ENCODE measurements at regions not wholly inside any gene's neighbourhood (a gene's known extent, or its start where the extent isn't known, plus 50 kb on each side); places are given as distances from the start of the nearest gene placed in this dataset.

DNA sequence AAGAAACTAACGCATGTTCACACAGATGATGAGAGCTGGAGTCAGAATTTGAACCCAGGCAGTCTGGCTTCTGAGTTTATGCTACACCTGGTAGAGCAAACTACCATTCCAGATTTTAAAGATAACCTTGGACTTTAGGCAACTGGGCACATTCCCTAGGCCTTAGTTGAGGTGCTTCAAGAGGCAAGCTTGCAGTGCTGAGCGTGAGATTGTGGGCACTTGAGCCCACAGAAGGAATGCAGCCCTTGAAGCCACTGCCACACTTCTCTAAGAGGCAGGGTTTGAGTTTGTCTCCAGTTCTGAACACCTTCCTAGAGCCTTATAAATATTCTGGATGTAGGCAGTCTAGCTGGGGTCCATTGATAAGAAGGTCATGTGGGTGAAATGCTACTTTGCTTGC lies 216.1 kb upstream of the SLC14A2 start:
- POLR2A ChIA-PET, result no interaction called here
- CTCF ChIA-PET, result interaction anchor here (1.8 to 4.0 kb wide), 2 partner anchors 13 to 15 kb away, joined by 5 to 22 read pairs; no protein-coding TSS in a partner anchor
- H2AFZ ChIP-seq (ENCODE audit: low read depth), result no peak overlapping the region
- 0 out of 4 replicates have a peak, but pooled peaks cover 0 to 3% of the 10 kb centered on the region in 2 experiments for H3K4me1 ChIP-seq (ENCODE audit: control insufficient read depth in 1 of 2, insufficient read depth in 2 of 2, low read depth in 1 of 2, low read length in 1 of 2)
- no peak overlapping the region for H3K4me3 ChIP-seq (ENCODE audit: low read depth in 2 of 2, low read length in 1 of 2)
- TF ChIP-seq CTCF (IDR thresholded peaks at IDR 0.05) (no peak), NFIC (IDR thresholded peaks at IDR 0.05; ENCODE audit: borderline replicate concordance) (no peak), RAD21 (IDR thresholded peaks at IDR 0.05; ENCODE audit: low read length) (no peak), FOSL2 (IDR thresholded peaks at IDR 0.05; ENCODE audit: borderline replicate concordance, low read depth) (no peak), TCF12 (IDR thresholded peaks at IDR 0.05) (no peak), TAF1 (IDR thresholded peaks at IDR 0.05; ENCODE audit: borderline replicate concordance, low read depth, low read length) (no peak), MEF2A (IDR thresholded peaks at IDR 0.05; ENCODE audit: borderline replicate concordance, low read depth) (no peak), GATA2 (CRISPR knock-in tag; IDR thresholded peaks at IDR 0.05) (no peak), TEAD4 (IDR thresholded peaks at IDR 0.05; ENCODE audit: borderline replicate concordance, insufficient read depth) (no peak), IRF3 (IDR thresholded peaks at IDR 0.05; ENCODE audit: low read depth, low read length) (no peak), CHD2 (IDR thresholded peaks at IDR 0.05; ENCODE audit: low read length, partially characterized antibody) (no peak)
- TF ChIP-seq, protein P1, sequence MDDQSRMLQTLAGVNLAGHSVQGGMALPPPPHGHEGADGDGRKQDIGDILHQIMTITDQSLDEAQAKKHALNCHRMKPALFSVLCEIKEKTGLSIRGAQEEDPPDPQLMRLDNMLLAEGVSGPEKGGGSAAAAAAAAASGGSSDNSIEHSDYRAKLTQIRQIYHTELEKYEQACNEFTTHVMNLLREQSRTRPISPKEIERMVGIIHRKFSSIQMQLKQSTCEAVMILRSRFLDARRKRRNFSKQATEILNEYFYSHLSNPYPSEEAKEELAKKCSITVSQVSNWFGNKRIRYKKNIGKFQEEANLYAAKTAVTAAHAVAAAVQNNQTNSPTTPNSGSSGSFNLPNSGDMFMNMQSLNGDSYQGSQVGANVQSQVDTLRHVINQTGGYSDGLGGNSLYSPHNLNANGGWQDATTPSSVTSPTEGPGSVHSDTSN (IDR thresholded peaks at IDR 0.05), result no peak
- H3K27ac ChIP-seq (ENCODE audit: low read depth in 2 of 2, low read length in 1 of 2), result no peak overlapping the region
- no peak for DNase-seq
- no peak overlapping the region for H3K9ac ChIP-seq
- H4K20me1 ChIP-seq (ENCODE audit: insufficient read depth), result no peaks in the 10 kb centered on the region
- no peaks in the 10 kb centered on the region for H3K9me2 ChIP-seq
- H3K4me2 ChIP-seq, result no peak overlapping the region
- no peaks in the 10 kb centered on the region for H3K27me3 ChIP-seq (ENCODE audit: insufficient read depth)
- 63% methylated on average over 2 of the region's 2 CpGs for WGBS (ENCODE audit: low lambda C conversion rate)
- H3K79me2 ChIP-seq (ENCODE audit: insufficient read depth), result no peaks in the 10 kb centered on the region
- no peaks in the 10 kb centered on the region for H3K36me3 ChIP-seq (replicated peaks in 1 of 2; ENCODE audit: control insufficient read depth in 1 of 2, insufficient read depth in 2 of 2, low read length in 1 of 2)
- peaks cover 15% of the 10 kb centered on the region for H3F3A ChIP-seq (replicated peaks; ENCODE audit: insufficient read depth)
- H3K9me3 ChIP-seq, result no peaks in the 10 kb centered on the region

DNA sequence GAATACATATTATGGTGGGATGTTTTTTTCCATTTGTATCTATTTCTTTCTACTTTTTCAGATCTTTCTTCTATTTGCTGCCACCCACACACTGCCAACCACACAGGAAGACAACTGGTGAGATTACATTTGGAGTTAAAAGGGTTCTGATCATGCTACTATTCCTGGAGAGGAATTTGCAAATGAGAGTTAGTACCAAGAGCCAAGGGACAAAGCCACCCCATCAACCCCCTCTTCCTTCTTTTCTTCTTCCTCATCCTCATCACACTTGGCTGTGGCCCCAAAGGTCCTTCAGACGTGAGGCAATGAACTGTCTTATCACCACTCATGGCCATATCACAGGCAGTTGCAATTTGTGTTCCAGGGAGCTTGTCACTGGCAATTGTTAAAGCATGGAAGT lies 215.6 kb upstream of the SLC14A2 start:
- H3K9me2 ChIP-seq, result no peaks in the 10 kb centered on the region
- H2AFZ ChIP-seq (ENCODE audit: low read depth), result no peak overlapping the region
- no peak overlapping the region for H3K27ac ChIP-seq (ENCODE audit: low read depth in 2 of 2, low read length in 1 of 2)
- ChIA-PET CTCF (no interaction called here), POLR2A (no interaction called here)
- no peaks in the 10 kb centered on the region for H3K27me3 ChIP-seq (ENCODE audit: insufficient read depth)
- no peak overlapping the region for H3K9ac ChIP-seq
- 0 out of 4 replicates have a peak, but pooled peaks cover 0 to 3% of the 10 kb centered on the region in 2 experiments for H3K4me1 ChIP-seq (ENCODE audit: control insufficient read depth in 1 of 2, insufficient read depth in 2 of 2, low read depth in 1 of 2, low read length in 1 of 2)
- no peaks in the 10 kb centered on the region for H3K9me3 ChIP-seq
- no peaks in the 10 kb centered on the region for H3K36me3 ChIP-seq (replicated peaks in 1 of 2; ENCODE audit: control insufficient read depth in 1 of 2, insufficient read depth in 2 of 2, low read length in 1 of 2)
- H3K4me3 ChIP-seq (ENCODE audit: low read depth in 2 of 2, low read length in 1 of 2), result no peak overlapping the region
- no peak overlapping the region for H3K4me2 ChIP-seq
- no peak for DNase-seq
- H4K20me1 ChIP-seq (ENCODE audit: insufficient read depth), result no peaks in the 10 kb centered on the region
- H3F3A ChIP-seq (replicated peaks; ENCODE audit: insufficient read depth), result peaks cover 15% of the 10 kb centered on the region
- 43% methylated on average over 1 of the region's 1 CpG for WGBS (ENCODE audit: low lambda C conversion rate)
- TF ChIP-seq MXI1 (IDR thresholded peaks at IDR 0.05; ENCODE audit: low read depth, low read length) (no peak), SMC3 (IDR thresholded peaks at IDR 0.05; ENCODE audit: low read depth, low read length) (no peak), GATA2 (CRISPR knock-in tag; IDR thresholded peaks at IDR 0.05) (no peak), JUND (IDR thresholded peaks at IDR 0.05) (no peak), FOSL2 (IDR thresholded peaks at IDR 0.05; ENCODE audit: borderline replicate concordance, low read depth) (no peak), RFX5 (IDR thresholded peaks at IDR 0.05; ENCODE audit: low read length) (no peak), RAD21 (IDR thresholded peaks at IDR 0.05; ENCODE audit: low read length) (no peak), TCF12 (IDR thresholded peaks at IDR 0.05) (no peak), POLR2AphosphoS5 (IDR thresholded peaks at IDR 0.05; ENCODE audit: low read depth, low read length) (no peak), IRF3 (IDR thresholded peaks at IDR 0.05; ENCODE audit: low read depth, low read length) (no peak), GABPA (IDR thresholded peaks at IDR 0.05; ENCODE audit: low read depth) (no peak)
- H3K79me2 ChIP-seq (ENCODE audit: insufficient read depth), result no peaks in the 10 kb centered on the region

All from SK-N-SH (cell line).